Adrenal gland (tissue), 5 donors: ENCODE measurements at regions not wholly inside any gene's neighbourhood (a gene's known extent, or its start where the extent isn't known, plus 50 kb on each side); places are given as distances from the start of the nearest gene placed in this dataset.

Experiments
- CTCF ChIP-seq, 6 experiments: fragments of 450-650 bp in 4 of 6; fragments of 200-600 bp in 2 of 6; sonication (generic) in 1 of 6; IDR thresholded peaks; 1 replicate in 5 of 6; 2 replicates in 1 of 6; pipeline versions ENCODE4 v1.5.1 to v1.8.0; 2016 to 2021; ENCODE audit warnings: antibody characterized with exemption in 6 of 6, mild to moderate bottlenecking in 2 of 6, moderate library complexity in 1 of 6
- POLR2A ChIP-seq, 2 donors: fragments of 450-650 bp; IDR thresholded peaks; one replicate each; pipeline ENCODE4 v1.6.1; 2017; ENCODE audit warnings: antibody characterized with exemption in 2 of 2, mild to moderate bottlenecking in 2 of 2, moderate library complexity in 1 of 2
- donor health status: DM: no; HTN: no; CAD: no.

- no peak for TF ChIP-seq CTCF (IDR thresholded peaks at IDR 0.05)
- no peak for TF ChIP-seq POLR2A (IDR thresholded peaks at IDR 0.05)
Observed at GRCh38 chr18:42644729-42645131, 470.8 kb downstream of the RIT2 start.
